ENCODE measurements at regions not wholly inside any gene's neighbourhood (a gene's known extent, or its start where the extent isn't known, plus 50 kb on each side); places are given as distances from the start of the nearest gene placed in this dataset.
"Not testable (repeated sequence)": the region's sequence is repeated elsewhere in the genome, so short reads cannot be mapped to it uniquely, and the experiment has no call there.

GRCh38 chr12:24352363-24352762 lies 402.9 kb upstream of the SOX5 start:
- H3K27ac ChIP-seq (ENCODE audit: low read length): no peak overlapping the region
- no peaks in the 10 kb centered on the region for H3K36me3 ChIP-seq (ENCODE audit: control insufficient read depth, insufficient read depth, low read length)
- ChIA-PET CTCF (no interaction called here), POLR2A (no interaction called here)
- no peak overlapping the region for H3K4me3 ChIP-seq (ENCODE audit: low read depth in 2 of 2, low read length in 2 of 2)
- no peaks in the 10 kb centered on the region for H3K9me3 ChIP-seq (ENCODE audit: control insufficient read depth, insufficient read depth, low read depth, low read length)
- ATAC-seq: no peak
- intact Hi-C loops (cut with micrococcal nuclease; ENCODE audit: unreplicated experiment) (no loop called here), in situ Hi-C loops (cut with HindIII; ENCODE audit: low pct_unique_long_range_greater_than_20kb, low sequenced_read_pairs) (no loop called here)
- no TSS peak for BruUV-seq (replicated peaks)
- H3K27me3 ChIP-seq (ENCODE audit: control insufficient read depth, insufficient read depth, low read length): no peaks in the 10 kb centered on the region
- DNase-seq (ENCODE audit: low read depth, low spot score): no peak
- H3K4me1 ChIP-seq (ENCODE audit: control insufficient read depth, insufficient read depth, low read length): no peaks in the 10 kb centered on the region
- TF ChIP-seq SIN3A (IDR thresholded peaks at IDR 0.05; ENCODE audit: borderline replicate concordance, insufficient read depth, low read depth, low read length) (no peak), CTCF (IDR thresholded peaks at IDR 0.05) (no peak), POLR2AphosphoS5 (IDR thresholded peaks at IDR 0.05; ENCODE audit: low read depth, low read length) (no peak), TCF7L2 (IDR thresholded peaks at IDR 0.05; ENCODE audit: low read depth, low read length) (no peak)
- TF ChIP-seq, protein P1, sequence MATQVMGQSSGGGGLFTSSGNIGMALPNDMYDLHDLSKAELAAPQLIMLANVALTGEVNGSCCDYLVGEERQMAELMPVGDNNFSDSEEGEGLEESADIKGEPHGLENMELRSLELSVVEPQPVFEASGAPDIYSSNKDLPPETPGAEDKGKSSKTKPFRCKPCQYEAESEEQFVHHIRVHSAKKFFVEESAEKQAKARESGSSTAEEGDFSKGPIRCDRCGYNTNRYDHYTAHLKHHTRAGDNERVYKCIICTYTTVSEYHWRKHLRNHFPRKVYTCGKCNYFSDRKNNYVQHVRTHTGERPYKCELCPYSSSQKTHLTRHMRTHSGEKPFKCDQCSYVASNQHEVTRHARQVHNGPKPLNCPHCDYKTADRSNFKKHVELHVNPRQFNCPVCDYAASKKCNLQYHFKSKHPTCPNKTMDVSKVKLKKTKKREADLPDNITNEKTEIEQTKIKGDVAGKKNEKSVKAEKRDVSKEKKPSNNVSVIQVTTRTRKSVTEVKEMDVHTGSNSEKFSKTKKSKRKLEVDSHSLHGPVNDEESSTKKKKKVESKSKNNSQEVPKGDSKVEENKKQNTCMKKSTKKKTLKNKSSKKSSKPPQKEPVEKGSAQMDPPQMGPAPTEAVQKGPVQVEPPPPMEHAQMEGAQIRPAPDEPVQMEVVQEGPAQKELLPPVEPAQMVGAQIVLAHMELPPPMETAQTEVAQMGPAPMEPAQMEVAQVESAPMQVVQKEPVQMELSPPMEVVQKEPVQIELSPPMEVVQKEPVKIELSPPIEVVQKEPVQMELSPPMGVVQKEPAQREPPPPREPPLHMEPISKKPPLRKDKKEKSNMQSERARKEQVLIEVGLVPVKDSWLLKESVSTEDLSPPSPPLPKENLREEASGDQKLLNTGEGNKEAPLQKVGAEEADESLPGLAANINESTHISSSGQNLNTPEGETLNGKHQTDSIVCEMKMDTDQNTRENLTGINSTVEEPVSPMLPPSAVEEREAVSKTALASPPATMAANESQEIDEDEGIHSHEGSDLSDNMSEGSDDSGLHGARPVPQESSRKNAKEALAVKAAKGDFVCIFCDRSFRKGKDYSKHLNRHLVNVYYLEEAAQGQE (IDR thresholded peaks at IDR 0.05; ENCODE audit: insufficient read depth in 1 of 2, low read depth in 2 of 2, low read length in 1 of 2): no peak

DNA sequence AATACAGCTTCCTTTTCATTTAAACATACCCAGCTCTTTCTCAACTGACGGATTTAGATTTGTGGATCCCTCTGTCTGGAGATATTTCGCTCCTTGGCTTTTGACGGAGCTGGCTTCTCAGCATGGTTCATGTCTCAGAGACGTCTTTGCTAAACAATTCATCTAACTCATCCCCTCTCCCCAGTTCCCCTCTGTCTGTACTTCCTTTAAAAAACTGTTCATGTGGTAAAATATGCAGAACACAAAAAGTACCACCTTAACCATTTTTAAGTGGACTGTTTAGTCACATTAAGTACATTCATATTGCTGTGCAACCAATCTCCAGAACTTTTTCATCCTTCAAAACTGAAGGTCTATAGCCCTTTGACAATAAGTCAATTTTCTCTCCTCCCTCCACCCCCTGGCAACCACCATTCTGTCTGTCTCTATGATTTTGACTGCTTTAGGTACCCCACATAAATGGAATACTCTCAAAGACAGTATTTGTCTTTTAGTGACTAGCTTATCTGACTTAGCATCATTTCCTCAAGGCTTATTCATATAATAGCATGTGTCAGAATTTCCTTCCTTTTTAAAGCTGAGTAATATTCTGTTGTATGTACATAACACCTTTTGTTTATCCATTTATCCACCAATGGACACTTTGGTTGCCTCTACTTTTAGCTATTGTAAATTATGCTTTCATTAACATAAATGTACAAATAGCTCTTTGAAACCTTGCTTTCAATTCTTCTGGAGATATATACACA lies 399.8 kb upstream of the SOX5 start:
- H3K4me3 ChIP-seq (ENCODE audit: low read depth in 2 of 2, low read length in 2 of 2): no peak overlapping the region
- ChIA-PET POLR2A (no interaction called here), CTCF (no interaction called here)
- in situ Hi-C loops (cut with HindIII; ENCODE audit: low pct_unique_long_range_greater_than_20kb, low sequenced_read_pairs): no loop called here
- no peak overlapping the region for H3K27ac ChIP-seq (ENCODE audit: low read length)
- ATAC-seq: no peak
- no peaks in the 10 kb centered on the region for H3K27me3 ChIP-seq (ENCODE audit: control insufficient read depth, insufficient read depth, low read length)
- no peaks in the 10 kb centered on the region for H3K36me3 ChIP-seq (ENCODE audit: control insufficient read depth, insufficient read depth, low read length)
- no peak for DNase-seq (ENCODE audit: low read depth, low spot score)
- TF ChIP-seq CTCF (IDR thresholded peaks at IDR 0.05) (no peak), POLR2AphosphoS5 (IDR thresholded peaks at IDR 0.05; ENCODE audit: low read depth, low read length) (no peak), TCF7L2 (IDR thresholded peaks at IDR 0.05; ENCODE audit: low read depth, low read length) (no peak), SIN3A (IDR thresholded peaks at IDR 0.05; ENCODE audit: borderline replicate concordance, insufficient read depth, low read depth, low read length) (no peak)
- TF ChIP-seq, protein P1 (IDR thresholded peaks at IDR 0.05; ENCODE audit: insufficient read depth in 1 of 2, low read depth in 2 of 2, low read length in 1 of 2): no peak
- H3K9me3 ChIP-seq (ENCODE audit: control insufficient read depth, insufficient read depth, low read depth, low read length): no peaks in the 10 kb centered on the region
- no TSS peak for BruUV-seq (replicated peaks)
- H3K4me1 ChIP-seq (ENCODE audit: control insufficient read depth, insufficient read depth, low read length): no peaks in the 10 kb centered on the region
- intact Hi-C loops (cut with micrococcal nuclease; ENCODE audit: unreplicated experiment): no loop called here

DNA sequence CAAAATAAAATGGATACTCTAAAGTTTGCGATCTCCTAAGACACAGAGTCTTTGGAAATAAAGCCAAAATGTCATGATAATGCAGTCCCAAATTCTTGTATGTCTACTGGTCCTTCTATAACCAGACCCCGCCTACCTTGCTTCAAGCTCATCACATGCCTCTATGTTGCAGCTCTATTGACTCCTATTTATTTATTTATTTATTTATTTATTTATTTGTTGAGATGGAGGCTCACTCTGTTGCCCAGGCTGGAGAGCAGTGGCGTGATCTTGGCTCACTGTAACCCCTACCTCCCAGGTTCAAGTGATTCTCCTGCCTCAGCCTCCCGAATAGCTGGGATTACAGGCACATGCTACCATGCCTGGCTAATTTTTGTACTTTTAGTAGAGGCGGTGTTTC lies 398.7 kb upstream of the SOX5 start:
- H3K27me3 ChIP-seq (ENCODE audit: control insufficient read depth, insufficient read depth, low read length); CTCF ChIA-PET; H3K9me3 ChIP-seq (ENCODE audit: control insufficient read depth, insufficient read depth, low read depth, low read length); H3K4me1 ChIP-seq (ENCODE audit: control insufficient read depth, insufficient read depth, low read length); intact Hi-C loops (cut with micrococcal nuclease; ENCODE audit: unreplicated experiment); POLR2A ChIA-PET; ATAC-seq; H3K36me3 ChIP-seq (ENCODE audit: control insufficient read depth, insufficient read depth, low read length); H3K27ac ChIP-seq (ENCODE audit: low read length); H3K4me3 ChIP-seq (ENCODE audit: low read depth in 2 of 2, low read length in 2 of 2); BruUV-seq (replicated peaks); DNase-seq (ENCODE audit: low read depth, low spot score); in situ Hi-C loops (cut with HindIII; ENCODE audit: low pct_unique_long_range_greater_than_20kb, low sequenced_read_pairs): not testable (repeated sequence)

All from Panc1 (cell line).